PC-3 (cell line): ENCODE measurements at regions not wholly inside any gene's neighbourhood (a gene's known extent, or its start where the extent isn't known, plus 50 kb on each side); places are given as distances from the start of the nearest gene placed in this dataset.

Experiments
- ATAC-seq: fragments of 200-7000 bp; cut with Tn5 transposase; 2 replicates; pipeline ENCODE4 v1.9.1; 2020; ENCODE audit warnings: mild to moderate bottlenecking, moderate library complexity
- BruUV-seq: library from RNA; stranded (reverse); fragments of 400-500 nt; replicated peaks from 2 replicates; lab custom pipeline; 2021; lab: Mats Ljungman, UMichigan
- CTCF ChIA-PET: fragments of 300-600 bp; sonication (Branson Sonifier 250); formaldehyde crosslinking; loops from one replicate; lab custom pipeline; 2022; ENCODE audit warnings: antibody characterized with exemption; lab: Charles Lee
- POLR2A ChIA-PET: fragments of 300-600 bp; sonication (Branson Sonifier 250); formaldehyde crosslinking; loops from one replicate; lab custom pipeline; 2022; ENCODE audit warnings: antibody characterized with exemption; ENCODE audit not compliant: unreplicated experiment; lab: Charles Lee
- DNase-seq: peaks from one replicate; pipeline ENCODE4 v3.0.0-alpha.2; 2015
- H2AFZ ChIP-seq: fragments of 300-600 bp; sonication (generic); 2 replicates; pipeline ENCODE4 v1.6.0; 2016; ENCODE audit warnings: antibody characterized with exemption, low read length
- H3F3A ChIP-seq: fragments of 300-600 bp; sonication (generic); one replicate; pipeline ENCODE4 v1.6.0; 2017; ENCODE audit warnings: antibody characterized with exemption, low read length, control low read depth, mild to moderate bottlenecking; ENCODE audit not compliant: unreplicated experiment
- H3K27ac ChIP-seq: fragments of 300-600 bp; sonication (generic); 2 replicates; pipeline ENCODE4 v1.5.1; 2016; ENCODE audit warnings: mild to moderate bottlenecking, low read length
- H3K27me3 ChIP-seq: fragments of 300-600 bp; sonication (generic); 2 replicates; pipeline ENCODE4 v1.6.1; 2016; ENCODE audit warnings: low read length, mixed read lengths
- H3K36me3 ChIP-seq: fragments of 300-600 bp; sonication (generic); 2 replicates; pipeline ENCODE4 v1.6.1; 2016; ENCODE audit warnings: low read depth, mixed run types, low read length, mixed read lengths
- H3K4me1 ChIP-seq: fragments of 300-600 bp; sonication (generic); 2 replicates; pipeline ENCODE4 v1.5.1; 2016; ENCODE audit warnings: low read length; ENCODE audit not compliant: insufficient read depth
- H3K4me2 ChIP-seq: fragments of 300-600 bp; sonication (generic); 2 replicates; pipeline ENCODE4 v1.6.0; 2016; ENCODE audit warnings: low read length
- H3K4me3 ChIP-seq: fragments of 300-600 bp; sonication (generic); 2 replicates; pipeline ENCODE4 v1.5.1; 2016; ENCODE audit warnings: mild to moderate bottlenecking, low read length, mixed read lengths
- H3K79me2 ChIP-seq: fragments of 300-600 bp; sonication (generic); 2 replicates; pipeline ENCODE4 v1.6.1; 2017; ENCODE audit warnings: low read length, mixed read lengths
- H3K9ac ChIP-seq: fragments of 300-600 bp; sonication (generic); 2 replicates; pipeline ENCODE4 v1.6.0; 2016; ENCODE audit warnings: mild to moderate bottlenecking, low read length
- H3K9me2 ChIP-seq: fragments of 300-600 bp; sonication (generic); replicated peaks from 2 replicates; pipeline ENCODE4 v1.6.1; 2016; ENCODE audit warnings: mixed run types, low read length, mixed read lengths
- H3K9me3 ChIP-seq: fragments of 300-600 bp; sonication (generic); 2 replicates; pipeline ENCODE4 v1.6.1; 2016; ENCODE audit warnings: low read length, mixed read lengths
- H4K20me1 ChIP-seq: fragments of 300-600 bp; sonication (generic); 2 replicates; pipeline ENCODE4 v1.6.1; 2016; ENCODE audit warnings: low read length, mixed read lengths
- CTCF ChIP-seq: fragments of 300-600 bp; sonication (generic); conservative IDR thresholded peaks from 2 replicates; pipeline ENCODE4 v1.5.1; 2017; ENCODE audit warnings: antibody characterized with exemption, low read depth, mild to moderate bottlenecking, low read length
- EZH2 ChIP-seq: fragments of 300-600 bp; sonication (generic); IDR thresholded peaks from one replicate; pipeline ENCODE4 v1.6.1; 2017; ENCODE audit warnings: antibody characterized with exemption, mild to moderate bottlenecking, low read length; ENCODE audit not compliant: unreplicated experiment
- EZH2phosphoT487 ChIP-seq: fragments of 300-600 bp; sonication (generic); IDR thresholded peaks from 2 replicates; pipeline ENCODE4 v1.6.1; 2018; ENCODE audit warnings: mild to moderate bottlenecking, antibody characterized with exemption, low read length, borderline replicate concordance
- intact Hi-C: fragments of 100-400 bp; cut with micrococcal nuclease; formaldehyde crosslinking; loops from 2 replicates; pipeline ENCODE4 v1.9.0; 2023

GRCh38 chr2:196565982-196566381 is 73.5 kb upstream of the CCDC150 start:
- BruUV-seq: no TSS peak
- intact Hi-C loops: no loop called here
- no peaks in the 10 kb centered on the region for H3F3A ChIP-seq
- ChIA-PET POLR2A (no interaction called here), CTCF (interaction anchor here (0.6 kb wide), 1 partner anchor 14 kb away, joined by 4 read pairs; no protein-coding TSS in a partner anchor)
- no peak overlapping the region for H3K27ac ChIP-seq
- no peaks in the 10 kb centered on the region for H3K4me1 ChIP-seq
- no peaks in the 10 kb centered on the region for H3K9me2 ChIP-seq
- no peak overlapping the region for H3K4me3 ChIP-seq
- no peaks in the 10 kb centered on the region for H4K20me1 ChIP-seq
- no peaks in the 10 kb centered on the region for H3K79me2 ChIP-seq
- DNase-seq: no peak
- H3K4me2 ChIP-seq: no peak overlapping the region
- no peak overlapping the region for H2AFZ ChIP-seq
- no peak for TF ChIP-seq EZH2
- no peak for TF ChIP-seq EZH2phosphoT487
- TF ChIP-seq CTCF: no peak
- H3K9ac ChIP-seq: no peak overlapping the region
- H3K9me3 ChIP-seq: no peaks in the 10 kb centered on the region
- ATAC-seq: no peak
- H3K27me3 ChIP-seq: no peaks in the 10 kb centered on the region
- H3K36me3 ChIP-seq: no peaks in the 10 kb centered on the region

DNA sequence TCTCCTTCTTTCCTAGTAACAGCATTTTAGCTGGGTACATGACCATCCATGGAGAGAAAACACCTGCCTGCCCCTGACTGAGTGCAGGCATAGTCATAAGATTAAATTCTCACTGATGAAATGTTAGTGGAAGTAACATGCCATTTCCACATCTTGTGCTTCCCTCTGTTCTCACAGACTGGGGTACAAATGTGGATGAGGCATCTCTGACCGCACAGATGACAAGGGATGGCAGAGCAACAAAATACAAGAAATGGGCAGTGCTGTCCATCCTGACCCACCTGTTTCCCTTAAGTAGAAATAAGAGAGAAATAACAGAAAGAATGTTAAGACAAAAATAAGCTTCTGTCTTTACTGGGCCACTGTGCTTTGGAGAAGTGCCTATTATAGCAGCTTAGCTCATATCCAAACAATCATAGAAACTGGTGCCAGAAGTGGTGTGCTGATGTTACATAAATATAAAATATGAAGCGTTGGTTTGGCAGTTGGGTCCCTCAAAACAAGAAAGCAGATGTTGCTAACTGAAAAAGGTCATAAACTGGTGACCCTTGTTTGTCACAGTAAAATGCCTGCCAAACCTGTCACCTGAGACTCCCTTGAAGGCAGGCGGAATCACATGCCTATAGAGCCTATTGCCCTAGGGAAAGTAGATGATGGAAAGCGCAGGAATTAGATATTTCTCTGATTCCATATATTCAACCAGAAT is 72.4 kb upstream of the CCDC150 start:
- no peak for DNase-seq
- BruUV-seq: no TSS peak
- Histone ChIP-seq H3K4me3 (no peak overlapping the region), H3K9ac (no peak overlapping the region), H3K79me2 (no peaks in the 10 kb centered on the region), H3K4me2 (no peak overlapping the region), H3K4me1 (no peaks in the 10 kb centered on the region), H3K27me3 (no peaks in the 10 kb centered on the region), H3F3A (no peaks in the 10 kb centered on the region), H3K9me2 (no peaks in the 10 kb centered on the region), H3K36me3 (no peaks in the 10 kb centered on the region), H3K9me3 (no peaks in the 10 kb centered on the region), H2AFZ (no peak overlapping the region), H4K20me1 (no peaks in the 10 kb centered on the region), H3K27ac (no peak overlapping the region)
- CTCF ChIA-PET: no interaction called here
- POLR2A ChIA-PET: no interaction called here
- TF ChIP-seq CTCF: no peak
- TF ChIP-seq EZH2: no peak
- TF ChIP-seq EZH2phosphoT487: no peak
- intact Hi-C loops: no loop called here
- ATAC-seq: no peak

DNA sequence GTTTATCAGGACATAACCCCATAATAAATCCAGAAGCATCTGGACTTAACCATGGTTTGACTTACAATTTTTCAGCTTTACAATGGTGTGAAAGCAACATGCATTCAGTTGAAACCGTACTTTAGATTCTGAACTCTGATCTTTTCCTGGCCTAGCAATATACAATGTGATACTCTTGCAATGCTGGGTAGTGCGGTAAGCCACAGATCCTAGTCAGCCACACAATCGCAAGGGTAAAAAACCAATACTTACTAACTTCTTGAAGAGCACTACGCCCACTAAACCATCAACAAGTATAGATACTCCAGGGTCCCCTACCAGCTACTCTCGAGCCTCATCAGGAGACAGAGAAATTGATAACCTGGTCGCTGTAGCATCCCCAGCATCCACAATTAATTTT is 71.0 kb upstream of the CCDC150 start:
- Histone ChIP-seq H3K27ac (no peak overlapping the region), H4K20me1 (no peaks in the 10 kb centered on the region), H2AFZ (no peak overlapping the region), H3K79me2 (no peaks in the 10 kb centered on the region), H3K9ac (no peak overlapping the region), H3K9me3 (no peaks in the 10 kb centered on the region), H3K4me3 (no peak overlapping the region), H3K9me2 (no peaks in the 10 kb centered on the region), H3K4me1 (no peaks in the 10 kb centered on the region), H3K27me3 (no peaks in the 10 kb centered on the region), H3K36me3 (no peaks in the 10 kb centered on the region), H3F3A (no peaks in the 10 kb centered on the region), H3K4me2 (no peak overlapping the region)
- ATAC-seq (no peak), DNase-seq (no peak)
- ChIA-PET POLR2A (no interaction called here), CTCF (no interaction called here)
- no TSS peak for BruUV-seq
- TF ChIP-seq CTCF (no peak), EZH2phosphoT487 (no peak), EZH2 (no peak)
- intact Hi-C loops: no loop called here
